RWPE2 (cell line): ENCODE measurements at regions not wholly inside any gene's neighbourhood (a gene's known extent, or its start where the extent isn't known, plus 50 kb on each side); places are given as distances from the start of the nearest gene placed in this dataset.

Source experiments
- ATAC-seq: fragments of 200-7000 bp; cut with Tn5 transposase; 3 replicates; pipeline ENCODE4 v1.9.1; 2021; ENCODE audit warnings: low read depth
- DNase-seq: peaks from one replicate; pipeline ENCODE4 v3.0.0-alpha.2; 2020; ENCODE audit warnings: low spot score
- H3K27ac ChIP-seq: fragments of 450-650 bp; 2 replicates; pipeline ENCODE4 v1.5.1; 2017; ENCODE audit warnings: mild to moderate bottlenecking; ENCODE audit not compliant: poor library complexity, severe bottlenecking
- H3K27me3 ChIP-seq: fragments of 250-450 bp; sonication (Bioruptor Pico); 2 replicates; pipeline ENCODE4 v1.5.1; 2021; ENCODE audit warnings: mild to moderate bottlenecking, moderate library complexity; ENCODE audit not compliant: insufficient read depth, poor library complexity, severe bottlenecking
- H3K36me3 ChIP-seq: fragments of 250-450 bp; sonication (Bioruptor Pico); 2 replicates; pipeline ENCODE4 v1.5.1; 2020; ENCODE audit warnings: low read depth, mild to moderate bottlenecking, moderate library complexity
- H3K4me1 ChIP-seq: fragments of 250-450 bp; sonication (Bioruptor Pico); 2 replicates; pipeline ENCODE4 v1.5.1; 2021; ENCODE audit warnings: mild to moderate bottlenecking, moderate library complexity; ENCODE audit not compliant: insufficient read depth, poor library complexity, severe bottlenecking
- H3K4me3 ChIP-seq: fragments of 250-450 bp; sonication (Bioruptor Pico); 2 replicates; pipeline ENCODE4 v1.5.1; 2021; ENCODE audit warnings: mild to moderate bottlenecking, moderate library complexity; ENCODE audit not compliant: severe bottlenecking
- H3K9me3 ChIP-seq: fragments of 250-450 bp; sonication (Bioruptor Pico); 2 replicates; pipeline ENCODE4 v1.5.1; 2021; ENCODE audit warnings: mild to moderate bottlenecking, moderate library complexity; ENCODE audit not compliant: severe bottlenecking
- CTCF ChIP-seq: fragments of 450-650 bp; IDR thresholded peaks from one replicate; pipeline ENCODE4 v1.5.1; 2017; ENCODE audit warnings: mild to moderate bottlenecking, moderate library complexity; ENCODE audit not compliant: poor library complexity, severe bottlenecking

DNA sequence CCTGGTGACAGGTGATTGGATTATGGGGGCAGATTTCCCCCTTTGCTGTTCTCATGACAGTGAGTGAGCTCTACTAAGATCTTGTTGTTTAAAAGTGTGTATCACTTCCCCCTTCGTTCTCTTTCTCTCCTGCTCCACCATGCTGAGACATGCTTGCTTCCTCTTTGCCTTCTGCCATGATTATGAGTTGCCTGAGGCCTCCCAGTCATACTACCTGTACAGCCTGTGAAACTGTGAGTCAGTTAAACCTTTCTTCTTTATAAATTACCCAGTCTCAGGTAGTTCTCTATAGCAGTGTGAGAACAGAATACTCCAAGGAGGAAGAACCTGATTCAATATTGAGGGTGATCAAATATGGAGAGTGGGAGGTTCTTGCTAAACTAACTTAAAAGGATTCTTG is 724.9 kb downstream of the DOK5 start:
- no peak for TF ChIP-seq CTCF
- DNase-seq (no peak), ATAC-seq (peak; percentile 91)
- Histone ChIP-seq H3K9me3 (no peaks in the 10 kb centered on the region), H3K4me1 (peaks cover 1% of the 10 kb centered on the region), H3K36me3 (no peaks in the 10 kb centered on the region), H3K27me3 (no peaks in the 10 kb centered on the region), H3K4me3 (no peak overlapping the region), H3K27ac (peak overlapping the region; percentile 9)

GRCh38 chr20:55194947-55195346 is 719.6 kb downstream of the DOK5 start:
- H3K4me3 ChIP-seq: no peak overlapping the region
- DNase-seq (no peak), ATAC-seq (no peak)
- H3K27me3 ChIP-seq: no peaks in the 10 kb centered on the region
- H3K4me1 ChIP-seq: no peaks in the 10 kb centered on the region
- no peak overlapping the region for H3K27ac ChIP-seq
- TF ChIP-seq CTCF: no peak
- no peaks in the 10 kb centered on the region for H3K9me3 ChIP-seq
- H3K36me3 ChIP-seq: no peaks in the 10 kb centered on the region

GRCh38 chr20:55186228-55186627 is 710.8 kb downstream of the DOK5 start:
- ATAC-seq (no peak), DNase-seq (no peak)
- H3K4me3 ChIP-seq: no peak overlapping the region
- H3K4me1 ChIP-seq: no peaks in the 10 kb centered on the region
- no peaks in the 10 kb centered on the region for H3K36me3 ChIP-seq
- H3K27ac ChIP-seq: no peak overlapping the region
- H3K27me3 ChIP-seq: no peaks in the 10 kb centered on the region
- TF ChIP-seq CTCF: no peak
- no peaks in the 10 kb centered on the region for H3K9me3 ChIP-seq

DNA sequence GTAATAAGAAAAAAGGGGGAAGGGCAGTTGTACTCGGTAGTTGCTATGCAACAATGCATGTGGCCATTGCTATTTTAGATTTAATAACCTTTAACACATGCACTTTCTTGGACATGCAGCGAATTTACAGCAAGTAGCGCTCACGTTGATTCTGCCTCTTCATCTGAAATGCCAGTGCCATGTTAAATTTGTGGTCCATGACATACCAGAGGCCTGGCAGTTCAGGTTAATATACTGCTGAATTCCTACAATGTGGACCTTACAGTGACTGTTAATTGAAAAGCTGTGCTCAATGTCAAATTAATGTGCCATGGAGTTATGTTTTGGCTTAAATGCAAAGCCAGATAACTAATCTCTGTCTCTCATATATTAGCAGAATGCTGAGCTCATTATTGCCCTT is 699.7 kb downstream of the DOK5 start:
- TF ChIP-seq CTCF: no peak
- H3K9me3 ChIP-seq: no peaks in the 10 kb centered on the region
- H3K27me3 ChIP-seq: no peaks in the 10 kb centered on the region
- no peak overlapping the region for H3K4me3 ChIP-seq
- DNase-seq: no peak
- H3K27ac ChIP-seq: no peak overlapping the region
- no peak for ATAC-seq
- no peaks in the 10 kb centered on the region for H3K36me3 ChIP-seq
- no peaks in the 10 kb centered on the region for H3K4me1 ChIP-seq

DNA sequence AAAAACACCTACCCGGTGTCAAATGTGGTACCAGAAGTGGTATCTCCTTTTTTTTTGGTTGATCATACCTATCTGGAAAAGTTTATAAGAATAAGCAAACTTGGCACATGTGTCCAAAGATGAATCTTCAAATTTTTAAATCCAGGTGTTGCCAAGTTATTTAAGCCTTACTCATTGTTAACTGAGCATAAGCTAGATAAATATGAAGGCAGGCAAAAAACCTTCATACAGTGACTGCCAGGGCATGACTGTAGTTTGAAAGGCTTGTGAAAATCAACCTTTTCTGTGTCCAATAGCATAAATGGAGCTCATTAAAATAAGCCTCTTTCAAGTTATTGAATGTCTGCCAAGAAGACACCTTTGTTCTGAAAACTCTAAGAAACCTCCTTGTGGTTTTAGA is 699.2 kb downstream of the DOK5 start:
- Histone ChIP-seq H3K9me3 (peaks cover 4% of the 10 kb centered on the region), H3K4me1 (no peaks in the 10 kb centered on the region), H3K36me3 (no peaks in the 10 kb centered on the region), H3K27ac (no peak overlapping the region), H3K4me3 (no peak overlapping the region), H3K27me3 (no peaks in the 10 kb centered on the region)
- TF ChIP-seq CTCF: no peak
- ATAC-seq (peak; percentile 32; the same call in 1 of the 3 replicates), DNase-seq (no peak)
